CD4-positive, alpha-beta T cell treated with Interleukin-10 for 1 hour (primary cell): ENCODE measurements at regions not wholly inside any gene's neighbourhood (a gene's known extent, or its start where the extent isn't known, plus 50 kb on each side); places are given as distances from the start of the nearest gene placed in this dataset.

ENCODE experiments used
- DNase-seq: peaks from one replicate; pipeline ENCODE4 v3.0.0-alpha.2; 2020

DNA sequence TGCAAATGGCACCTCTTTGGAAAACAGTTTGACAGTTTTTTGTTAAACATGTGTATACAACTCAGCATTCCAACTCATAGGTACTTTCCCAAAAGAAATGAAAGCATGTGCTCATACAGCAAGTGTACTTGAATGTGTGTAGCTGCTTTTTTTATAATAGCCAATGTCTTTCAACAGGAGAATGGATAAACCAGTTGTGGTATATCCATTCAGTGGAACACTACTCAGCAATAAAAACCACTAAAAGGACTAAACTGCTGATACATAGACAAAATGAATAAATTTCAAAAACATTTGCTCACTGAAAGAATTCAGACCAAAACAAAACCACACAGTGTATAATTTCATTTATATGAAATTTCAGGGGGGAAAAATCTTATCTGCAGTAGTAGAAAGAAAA, 267.3 kb downstream of the NR2F1-AS1 start:
- DNase-seq = no peak

DNA sequence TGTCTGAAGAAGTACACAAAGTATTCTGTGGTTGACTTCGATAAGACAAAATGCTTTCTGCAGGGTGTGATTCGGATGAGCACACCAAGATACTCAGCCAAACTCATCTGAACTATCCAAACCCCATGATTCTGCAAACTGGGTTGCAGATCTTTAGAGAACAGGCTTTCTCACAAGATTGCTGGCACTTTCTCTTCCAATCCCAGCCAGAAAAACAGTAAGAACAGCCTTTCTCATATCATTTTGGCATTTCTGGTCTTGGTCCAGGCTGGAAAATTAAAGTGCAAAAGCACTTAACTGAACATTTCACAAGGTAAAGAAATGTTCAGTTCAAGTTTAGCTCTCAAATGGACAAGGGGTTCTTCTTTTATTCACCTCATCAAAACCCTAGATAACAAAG, 269.1 kb downstream of the NR2F1-AS1 start:
- DNase-seq = no peak

DNA sequence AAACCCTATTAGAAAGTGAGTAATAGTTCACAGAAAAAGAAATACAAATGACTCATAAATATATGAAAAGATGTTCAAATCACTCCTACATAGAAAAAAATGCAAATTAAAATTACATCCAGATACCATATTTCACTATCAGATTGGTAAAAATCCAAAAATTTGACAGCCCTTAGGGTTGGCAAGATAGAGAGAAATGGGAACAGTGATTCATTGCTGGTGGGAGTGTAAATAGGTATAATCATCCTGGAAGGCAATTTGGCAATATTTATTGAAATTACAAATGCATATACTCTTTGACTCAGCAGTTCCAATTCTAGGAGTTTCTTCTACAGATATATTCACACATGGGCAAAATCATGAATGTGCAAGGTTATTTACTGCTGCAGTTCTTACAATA, 273.5 kb downstream of the NR2F1-AS1 start:
- DNase-seq = no peak

GRCh38 chr5:93305984-93306383, 275.0 kb downstream of the NR2F1-AS1 start:
- no peak for DNase-seq

GRCh38 chr5:93304456-93305250, 276.4 kb downstream of the NR2F1-AS1 start:
- DNase-seq = no peak

DNA sequence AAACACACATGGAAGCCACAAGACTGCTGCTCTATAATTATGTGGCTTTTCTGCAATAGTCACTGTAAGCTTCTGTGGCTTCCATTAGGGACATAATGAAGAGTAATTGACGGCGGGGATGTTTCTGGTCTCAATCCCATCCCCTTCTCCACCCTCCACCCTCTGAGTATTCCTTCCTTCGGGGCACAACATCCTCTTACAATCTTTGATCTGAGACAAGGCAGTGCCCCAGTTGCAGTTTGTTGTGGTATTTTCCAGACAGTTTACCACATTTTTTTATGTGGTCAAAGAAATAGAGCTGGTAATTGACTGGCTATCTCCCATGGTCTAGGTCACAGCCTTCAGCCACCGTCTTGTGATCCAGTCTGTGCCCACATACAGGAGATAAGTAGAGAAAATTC, 277.7 kb downstream of the NR2F1-AS1 start:
- DNase-seq = no peak

DNA sequence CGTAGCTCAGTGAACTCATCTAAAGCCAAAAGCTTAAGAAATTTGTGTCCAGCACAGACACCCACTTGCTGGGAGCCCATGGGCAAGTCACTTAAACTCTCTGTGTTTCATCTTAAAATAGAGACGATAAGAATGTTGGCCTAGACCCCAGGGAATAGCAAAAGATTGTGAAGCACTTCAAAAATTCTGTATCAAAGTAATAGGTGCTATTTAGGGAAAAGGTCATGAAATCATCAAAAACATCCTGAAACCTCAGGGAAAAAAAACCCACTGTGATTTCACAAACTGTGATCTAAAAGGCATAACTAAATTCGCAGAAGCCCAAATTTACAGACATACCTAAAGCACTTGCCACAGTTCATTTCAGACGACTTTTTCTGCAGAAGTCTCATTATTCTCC, 278.3 kb downstream of the NR2F1-AS1 start:
- no peak for DNase-seq

- DNase-seq = no peak
Measured at GRCh38 chr5:93300945-93301344, 280.1 kb downstream of the NR2F1-AS1 start.

DNA sequence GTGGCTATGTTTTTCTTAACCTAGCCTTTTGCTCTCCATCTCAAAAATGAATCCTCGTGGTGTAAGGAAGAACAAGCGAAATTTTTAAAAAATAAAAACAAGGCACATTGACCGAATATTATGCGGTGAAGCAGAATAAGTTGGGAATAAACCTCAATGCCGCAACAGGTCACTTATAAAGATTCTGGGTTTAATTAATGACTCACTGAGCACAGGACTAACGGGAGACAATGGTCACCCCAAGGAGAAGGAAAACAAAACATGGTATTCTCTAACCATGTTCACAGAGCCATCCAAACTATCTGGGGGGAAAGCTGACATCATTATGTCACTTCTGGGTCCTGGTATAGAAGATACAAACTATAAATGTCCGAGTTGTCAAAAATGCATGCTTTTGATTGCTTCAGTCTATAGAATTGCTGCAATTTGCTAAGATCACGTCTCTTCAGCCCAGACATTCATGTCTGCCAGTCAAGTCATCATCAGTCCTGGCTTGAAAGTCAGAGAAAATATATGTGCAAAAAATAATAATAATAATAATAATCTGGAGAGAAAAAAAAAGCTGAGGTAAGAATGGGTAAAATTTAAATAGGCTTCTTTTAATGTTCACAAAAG, 280.6 kb downstream of the NR2F1-AS1 start:
- no peak for DNase-seq

GRCh38 chr5:93299681-93300308, 281.2 kb downstream of the NR2F1-AS1 start:
- DNase-seq = no peak

DNA sequence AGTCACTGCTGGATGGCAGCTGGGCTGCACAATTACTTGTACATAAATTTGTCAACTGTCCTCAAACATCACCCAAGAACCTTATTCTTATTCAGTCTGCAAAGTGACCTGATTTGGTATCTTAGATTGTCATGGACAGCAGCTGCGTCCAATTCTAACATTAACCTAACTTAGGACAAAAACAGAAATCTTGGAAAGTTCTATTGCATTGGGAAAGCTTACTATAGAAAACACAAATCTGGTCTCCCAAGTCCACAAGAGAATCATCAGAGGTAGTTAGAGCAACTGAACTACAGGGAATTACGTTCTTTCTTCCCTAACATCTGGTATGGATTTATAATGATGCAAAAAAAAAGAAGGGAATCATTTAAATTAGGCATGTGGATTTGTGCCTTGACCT, 283.9 kb downstream of the NR2F1-AS1 start:
- no peak for DNase-seq

DNA sequence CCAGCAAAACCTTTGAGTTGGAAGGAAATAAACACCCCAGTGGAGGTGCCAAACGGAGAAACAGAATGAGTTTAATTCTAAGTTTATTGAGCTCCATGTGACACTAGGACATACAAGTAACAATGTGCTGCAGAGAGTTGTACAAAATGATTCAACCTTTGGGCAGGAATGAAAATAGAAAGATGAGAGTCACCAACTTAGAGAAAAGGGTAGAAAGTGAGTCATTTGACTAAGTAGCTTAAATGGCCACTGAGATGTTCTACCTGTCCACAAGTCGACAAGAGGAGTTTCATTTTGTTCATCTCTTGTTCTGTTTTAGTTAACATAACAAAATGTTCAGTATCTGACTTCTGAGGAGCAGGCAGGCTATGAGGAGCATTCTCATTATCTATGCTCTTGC, 284.7 kb downstream of the NR2F1-AS1 start:
- no peak for DNase-seq

DNA sequence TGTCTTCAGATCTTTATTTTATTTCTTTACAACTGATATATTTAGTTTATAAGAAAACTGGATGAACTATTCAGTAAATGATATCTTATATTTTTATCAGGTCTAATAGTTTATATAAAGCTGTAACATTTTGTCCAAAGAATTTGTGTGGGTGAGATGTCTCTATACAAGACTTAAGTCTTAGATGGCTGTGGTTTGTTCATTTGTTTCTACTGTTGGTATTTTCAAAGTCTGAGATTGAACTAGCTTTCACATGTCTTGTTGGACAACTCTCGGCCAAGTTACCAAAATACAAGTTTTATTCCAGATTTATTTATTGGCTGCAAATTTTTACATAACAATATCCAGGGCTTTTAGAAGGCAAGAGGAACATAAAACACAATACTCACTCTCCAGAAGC, 286.0 kb downstream of the NR2F1-AS1 start:
- no peak for DNase-seq

GRCh38 chr5:93294199-93294598, 286.8 kb downstream of the NR2F1-AS1 start:
- DNase-seq = no peak

GRCh38 chr5:93289942-93290341, 291.1 kb downstream of the NR2F1-AS1 start:
- no peak for DNase-seq

- DNase-seq = no peak
Measured at GRCh38 chr5:93285461-93285860, 295.6 kb downstream of the NR2F1-AS1 start.

DNA sequence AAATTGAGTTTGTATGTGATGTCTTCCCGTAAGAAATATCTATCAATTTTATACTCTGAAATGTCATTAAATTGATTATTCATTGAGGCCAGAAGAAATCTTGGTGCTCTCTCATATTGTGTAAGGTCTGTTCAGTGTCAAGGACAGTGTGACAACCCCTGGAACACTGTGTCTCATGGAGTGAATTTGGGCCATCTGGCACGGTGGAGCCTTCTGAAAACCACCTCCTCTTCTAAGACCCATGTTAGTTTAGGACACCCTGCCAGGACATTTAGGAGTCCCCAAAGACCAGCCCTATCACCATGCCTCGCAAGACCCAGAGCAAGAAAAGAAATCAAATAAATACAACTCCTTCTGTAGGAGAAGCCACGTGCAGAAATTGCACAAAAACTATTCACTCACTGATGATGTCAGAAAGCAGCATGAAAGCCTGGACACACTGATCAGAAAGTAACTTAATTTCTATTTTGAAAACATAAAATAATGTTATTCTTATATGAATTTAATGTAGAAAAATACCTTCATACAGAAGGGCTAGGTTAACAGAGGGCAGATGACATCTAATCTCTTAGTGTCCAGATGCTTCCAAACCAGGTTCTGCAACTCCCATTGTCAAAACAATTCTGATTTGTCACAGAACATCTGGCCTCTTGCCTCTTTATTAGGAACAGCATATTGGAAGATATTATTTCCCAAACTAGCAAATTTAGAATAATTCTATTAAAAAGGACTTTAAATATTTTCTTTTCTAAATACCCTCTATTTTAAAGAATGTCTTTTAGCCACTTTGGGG, 298.8 kb downstream of the NR2F1-AS1 start:
- no peak for DNase-seq

DNA sequence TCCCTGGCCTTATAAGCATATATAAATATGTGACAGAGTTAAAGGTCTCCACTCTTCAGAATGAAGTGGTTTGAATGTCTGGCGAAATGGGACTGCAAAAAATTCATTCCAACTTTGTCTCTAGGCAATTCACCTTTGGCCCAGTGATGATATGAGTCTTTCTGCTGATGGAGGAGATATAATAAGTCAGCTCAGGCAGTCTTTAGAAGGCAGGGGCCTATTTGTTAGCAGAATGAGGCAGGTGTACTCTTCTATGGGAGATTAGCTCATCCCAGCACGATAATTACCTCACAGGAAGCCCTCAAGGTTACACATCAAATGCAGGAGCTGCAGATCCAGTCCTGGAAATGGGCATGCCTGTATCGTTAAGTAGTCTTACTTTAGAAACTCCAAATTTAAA, 300.5 kb downstream of the NR2F1-AS1 start:
- no peak for DNase-seq

DNA sequence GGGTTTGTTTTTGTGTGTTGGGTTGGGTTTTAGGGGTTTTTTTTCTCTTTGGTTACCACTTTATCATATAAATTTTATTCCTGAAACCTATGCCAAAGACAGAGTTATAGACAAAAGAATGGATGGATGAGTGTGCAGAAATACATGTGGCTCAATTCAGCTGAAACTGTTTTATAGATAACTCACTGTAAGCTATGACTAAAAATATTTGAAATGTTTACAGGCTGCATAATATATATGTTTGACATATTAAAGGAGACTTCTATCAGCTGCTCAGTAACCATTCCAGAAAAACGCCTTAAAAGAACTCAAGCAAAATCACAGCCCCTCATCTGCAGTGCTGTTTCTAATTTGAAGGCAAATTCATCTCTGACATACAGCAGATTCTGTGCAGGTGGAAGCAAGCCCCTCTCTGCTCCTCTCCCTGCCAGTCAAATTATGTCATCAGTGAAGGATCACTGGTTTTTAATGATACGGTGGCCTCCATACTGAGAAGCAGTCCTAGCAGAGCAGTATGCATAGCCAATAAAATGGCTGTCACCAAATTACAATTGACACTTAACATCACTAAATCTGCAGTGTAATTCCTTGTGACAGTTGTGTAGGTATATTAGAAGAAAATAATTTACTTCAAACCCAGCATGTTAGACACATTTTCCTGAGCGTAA, 301.6 kb downstream of the NR2F1-AS1 start:
- no peak for DNase-seq

DNA sequence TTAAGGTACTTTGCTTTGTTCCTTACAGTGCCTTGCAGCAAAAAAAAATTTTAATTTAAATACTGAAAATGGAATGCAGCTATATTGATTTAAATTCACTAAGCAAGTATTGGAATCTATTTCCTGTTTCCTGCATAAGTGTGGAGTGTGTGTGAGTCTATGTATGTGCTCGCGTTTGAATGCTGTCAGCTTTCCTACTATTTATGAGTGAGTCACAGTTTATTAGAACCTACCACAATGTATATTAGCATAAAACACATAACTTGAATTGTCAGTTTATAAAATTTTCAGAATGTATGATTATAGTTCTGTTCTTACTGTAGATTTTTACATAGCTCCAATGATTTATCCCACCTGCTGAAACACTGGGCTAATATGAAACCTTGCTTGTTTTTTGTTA, 302.1 kb downstream of the NR2F1-AS1 start:
- no peak for DNase-seq

DNA sequence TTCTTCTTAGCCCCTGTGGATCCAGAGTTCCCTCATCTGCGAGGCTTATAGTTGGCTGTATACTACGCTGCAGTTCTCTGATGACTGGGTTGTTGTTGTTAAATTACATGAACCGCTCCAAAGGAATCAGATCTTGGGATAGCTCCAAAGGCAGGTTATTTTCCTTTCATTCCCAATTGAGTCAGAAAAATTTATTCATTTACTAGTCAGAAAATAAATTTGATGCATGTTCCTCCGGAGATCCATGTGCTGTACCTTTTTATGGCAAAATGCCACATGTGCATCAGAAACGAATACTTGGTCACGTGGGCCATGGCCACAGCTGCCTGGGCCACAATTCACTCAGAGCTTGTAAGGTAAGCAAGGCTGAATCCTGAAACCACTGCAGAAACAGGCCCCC, 304.0 kb downstream of the NR2F1-AS1 start:
- DNase-seq = no peak

DNA sequence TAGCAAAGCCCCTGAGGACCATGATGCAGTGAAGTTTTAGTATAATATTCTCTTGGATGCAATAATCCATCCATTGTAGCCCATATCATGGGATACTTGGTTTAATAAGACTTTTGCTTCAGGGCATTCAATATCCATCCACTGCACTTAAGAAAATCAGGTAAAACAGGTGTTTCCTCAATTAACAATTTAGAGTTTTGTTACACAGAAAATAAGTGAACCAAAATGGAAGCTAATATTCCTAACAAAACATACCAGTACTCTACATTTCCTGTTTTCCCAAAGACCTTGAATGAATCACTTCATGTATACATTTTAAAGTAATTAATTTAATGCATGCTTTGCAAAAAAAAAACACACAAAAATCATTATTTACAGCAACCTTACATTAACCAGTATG, 305.6 kb downstream of the NR2F1-AS1 start:
- DNase-seq = no peak

DNA sequence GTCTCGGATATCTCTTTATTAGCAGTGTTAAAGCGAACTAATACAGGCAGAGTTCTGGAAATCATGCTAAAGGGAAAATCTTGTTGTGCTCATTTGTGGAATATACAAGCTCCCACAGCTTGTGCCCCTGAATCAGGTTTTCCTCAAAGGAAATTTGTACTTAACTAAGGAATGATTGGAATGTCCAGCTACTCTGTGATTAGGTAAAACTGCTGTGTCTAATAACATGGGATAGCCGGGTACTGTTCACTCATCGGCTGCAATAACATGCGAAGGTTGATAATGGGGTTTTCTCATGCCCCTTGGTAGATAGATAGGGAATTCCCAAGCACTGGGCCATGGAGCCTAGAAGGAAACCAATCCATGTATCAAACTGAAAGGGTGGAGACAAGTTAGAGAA, 306.7 kb downstream of the NR2F1-AS1 start:
- DNase-seq = no peak
